HG03558 (cell line): ENCODE measurements at regions not wholly inside any gene's neighbourhood (a gene's known extent, or its start where the extent isn't known, plus 50 kb on each side); places are given as distances from the start of the nearest gene placed in this dataset.

Source experiments
- ATAC-seq: cut with Tn5 transposase; IDR thresholded peaks from one replicate; pipeline ENCODE4 v1.9.1; 2021; ENCODE audit warnings: moderate number of reproducible peaks; ENCODE audit not compliant: unreplicated experiment; ENCODE audit errors: extremely low read depth

DNA sequence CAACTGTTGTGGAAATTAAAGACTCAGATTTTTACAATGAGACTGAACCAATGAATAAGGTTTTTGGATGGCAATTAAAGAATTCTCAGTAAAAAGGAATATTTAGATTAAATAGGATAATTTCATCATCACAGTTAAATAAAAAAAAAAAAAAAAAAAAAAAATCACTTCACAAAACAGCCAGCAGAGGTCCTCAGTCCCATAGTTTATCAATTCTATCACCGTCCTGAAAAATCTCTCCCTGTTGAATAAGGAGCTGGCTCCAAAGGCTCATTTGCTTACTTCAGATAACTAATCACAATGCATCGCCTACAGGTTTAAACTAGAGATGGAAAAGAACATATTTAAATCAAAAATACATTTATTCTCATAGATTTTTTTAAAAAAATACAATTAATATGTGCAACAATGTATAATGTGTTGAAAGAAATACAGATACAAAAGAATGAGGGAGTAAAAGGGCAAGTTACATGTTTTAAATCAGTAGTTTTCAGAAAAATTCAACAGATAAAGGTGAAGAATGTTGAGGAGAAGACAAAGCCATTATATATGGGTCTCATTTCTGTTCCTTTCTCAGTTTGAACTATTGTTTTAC, 175.8 kb upstream of the CHD1 start:
- ATAC-seq: no peak

DNA sequence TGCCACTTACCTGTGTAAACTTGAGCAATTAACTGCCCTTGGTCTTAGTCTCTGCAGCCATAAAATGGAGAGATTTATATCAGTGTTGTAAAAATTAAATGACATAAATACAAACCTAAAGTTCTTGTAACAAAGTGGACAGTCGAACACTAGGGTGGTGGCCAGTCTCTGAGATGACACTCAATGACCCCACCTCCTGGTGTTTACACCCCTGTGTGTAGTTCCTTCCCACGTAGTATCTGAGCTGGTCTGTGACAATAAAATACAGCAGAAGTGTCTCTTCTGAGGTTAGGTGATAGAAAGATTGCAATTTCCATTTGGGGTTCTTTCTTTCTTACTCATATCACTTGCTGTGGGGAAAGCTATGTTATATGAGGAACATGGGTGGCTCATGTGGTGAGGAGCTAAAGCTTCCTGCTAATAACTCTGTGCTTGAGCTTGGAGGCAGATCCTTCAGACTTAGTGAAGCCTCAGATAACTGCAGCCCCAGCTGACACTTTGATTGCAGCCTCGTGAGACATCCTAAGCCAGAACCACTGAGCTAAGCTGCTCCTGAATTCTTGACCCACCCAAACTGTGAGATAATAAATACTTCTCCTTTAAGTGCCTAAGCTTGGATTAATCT, 173.4 kb upstream of the CHD1 start:
- no peak for ATAC-seq

DNA sequence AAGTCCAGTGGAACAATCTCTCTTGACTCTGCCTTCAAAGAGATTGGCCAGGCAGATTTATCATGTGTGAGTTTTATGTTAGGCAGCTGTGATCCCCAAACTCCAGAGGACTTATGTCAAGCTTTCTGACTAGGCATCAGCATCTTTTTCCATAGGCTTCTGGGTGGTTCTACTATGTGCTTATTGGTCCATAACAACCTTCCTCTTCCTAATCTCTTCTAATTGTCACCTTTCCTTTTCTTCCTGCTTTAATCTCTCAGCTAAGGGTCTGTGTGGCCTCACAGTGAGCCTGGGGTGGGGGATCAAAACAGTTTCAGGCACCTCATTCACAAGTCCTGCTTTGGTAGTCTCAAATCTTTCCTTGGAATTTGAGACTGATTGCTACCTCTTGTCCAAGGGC, 170.9 kb upstream of the CHD1 start:
- ATAC-seq: no peak

DNA sequence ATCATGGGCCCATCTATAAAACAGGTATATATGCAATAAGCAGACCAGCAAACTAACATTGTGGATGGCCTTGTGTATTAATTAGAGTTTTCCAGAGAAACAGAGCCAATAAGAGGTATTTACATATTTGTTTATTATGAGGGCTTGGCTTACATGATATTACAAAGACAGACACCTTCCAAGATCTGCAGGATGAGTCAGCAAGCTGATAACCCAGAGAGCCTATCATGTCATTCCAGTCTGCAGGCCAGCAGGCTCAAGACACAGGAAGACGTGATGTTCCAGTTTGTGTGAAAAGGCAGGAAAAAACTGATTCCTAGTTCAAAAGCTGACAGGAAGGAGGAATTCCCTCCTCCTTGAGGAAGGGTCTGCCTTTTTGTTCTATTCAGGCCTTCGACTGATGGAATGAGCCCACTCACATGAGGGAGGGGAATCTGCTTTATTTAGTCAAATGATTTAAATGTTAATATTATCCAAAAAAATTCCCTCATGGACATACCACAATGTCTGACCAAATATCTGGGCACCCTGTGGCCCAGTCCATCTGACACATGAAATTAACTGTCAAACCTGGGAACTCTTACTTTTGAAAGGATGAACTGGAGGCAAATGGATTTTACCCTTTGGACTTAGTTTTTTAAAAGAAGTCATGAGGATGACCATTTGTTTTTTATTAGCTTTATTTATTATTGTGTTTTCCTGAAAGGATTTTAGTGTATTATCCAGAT, 161.2 kb upstream of the CHD1 start:
- ATAC-seq: no peak

DNA sequence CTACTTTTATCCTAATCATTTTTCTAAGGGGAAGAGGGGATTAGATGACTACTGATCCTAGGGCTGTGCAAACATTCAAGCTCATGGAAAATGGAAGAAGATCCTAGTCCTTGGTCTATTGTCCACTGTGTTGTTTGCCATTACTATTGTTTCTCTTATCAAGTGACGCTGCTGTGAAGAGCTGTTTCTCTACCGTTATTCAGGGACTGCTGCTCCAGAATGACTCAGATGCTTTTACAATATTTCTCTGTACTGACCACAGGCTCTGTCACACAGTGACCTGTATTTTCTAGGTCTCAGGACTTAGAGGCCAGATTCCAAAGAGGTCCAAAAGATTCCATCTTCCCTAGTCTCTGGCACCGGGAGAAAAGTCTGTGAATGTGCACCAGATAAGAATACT, 159.5 kb upstream of the CHD1 start:
- no peak for ATAC-seq

DNA sequence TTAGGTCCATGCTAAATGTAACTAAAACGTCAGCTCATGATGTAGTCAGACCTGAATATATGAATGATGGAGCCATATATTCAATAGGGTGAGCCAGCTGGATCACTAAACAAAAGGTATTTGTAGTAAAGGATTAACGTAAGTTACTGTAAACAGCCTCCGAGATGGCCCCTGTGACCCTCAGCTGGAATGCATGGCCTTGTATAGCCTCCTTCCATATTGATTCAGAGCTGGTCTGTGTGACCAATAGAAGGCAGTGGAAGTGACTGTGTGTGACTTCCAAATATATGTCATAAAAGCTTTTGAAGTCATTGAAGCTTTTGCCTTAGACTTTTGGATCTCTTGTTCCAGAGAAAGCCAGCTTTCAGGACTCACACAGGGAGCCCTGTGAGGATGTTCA, 154.4 kb upstream of the CHD1 start:
- no peak for ATAC-seq

DNA sequence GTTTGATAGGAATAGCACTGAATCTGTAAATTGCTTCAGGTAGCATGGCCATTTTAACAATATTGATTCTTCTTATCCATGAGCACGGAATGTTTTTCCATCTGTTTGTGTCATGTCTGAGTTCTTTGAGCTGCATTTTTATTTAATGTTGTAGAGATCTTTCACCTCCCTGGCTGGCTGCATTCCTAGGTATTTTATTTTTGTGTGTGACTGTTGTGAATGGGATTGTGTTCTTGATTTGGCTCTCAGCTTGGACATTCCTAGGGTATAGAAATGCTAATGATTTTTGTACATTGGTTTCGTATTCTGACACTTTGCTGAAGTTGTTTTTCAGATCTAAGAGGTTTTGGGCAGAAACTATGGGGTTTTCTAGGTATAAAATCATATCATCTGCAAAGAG, 152.9 kb upstream of the CHD1 start:
- ATAC-seq: no peak

DNA sequence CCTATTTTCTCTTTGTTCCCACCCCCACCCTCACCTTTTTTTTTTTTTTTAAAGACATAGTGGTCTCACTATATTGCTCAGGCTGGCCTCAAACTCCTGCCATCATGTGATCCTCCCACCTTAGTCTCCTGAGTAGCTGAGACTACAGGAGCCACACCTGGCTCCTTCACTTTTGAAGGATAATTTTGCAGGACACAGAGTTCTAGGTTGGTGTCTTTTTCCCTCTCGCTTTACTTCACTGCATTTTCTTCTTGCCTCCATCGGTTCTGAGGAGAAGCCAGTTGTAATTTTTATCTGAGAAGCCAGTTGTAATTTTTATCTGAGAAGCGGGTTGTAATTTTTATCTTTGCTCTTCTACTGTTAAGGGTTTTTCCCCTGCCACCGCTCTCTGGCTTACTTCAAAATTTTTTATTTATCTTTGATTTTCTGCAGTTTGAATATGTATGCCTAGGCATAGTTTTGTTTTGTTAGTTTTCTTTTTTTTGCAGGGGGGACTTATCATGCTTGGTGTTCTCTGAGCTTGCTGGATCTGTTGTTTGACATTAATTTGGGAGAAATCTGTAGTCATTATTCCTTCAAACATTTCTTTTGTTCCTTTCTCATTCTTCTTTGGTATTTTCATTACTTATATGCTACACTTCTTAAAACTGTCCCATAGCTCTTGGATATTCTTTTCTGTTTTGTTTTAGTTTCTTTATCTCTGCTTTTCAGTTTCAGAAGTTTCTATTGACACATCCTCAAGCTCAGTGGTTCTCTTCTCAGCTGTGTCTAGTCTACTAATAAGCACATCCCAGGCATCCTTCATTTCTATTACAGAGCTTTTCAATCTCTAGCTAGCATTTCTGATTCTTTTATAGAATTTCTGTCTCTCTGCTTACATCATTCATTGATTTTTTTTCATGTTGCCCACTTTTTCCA, 148.2 kb upstream of the CHD1 start:
- peak; percentile 86 for ATAC-seq

DNA sequence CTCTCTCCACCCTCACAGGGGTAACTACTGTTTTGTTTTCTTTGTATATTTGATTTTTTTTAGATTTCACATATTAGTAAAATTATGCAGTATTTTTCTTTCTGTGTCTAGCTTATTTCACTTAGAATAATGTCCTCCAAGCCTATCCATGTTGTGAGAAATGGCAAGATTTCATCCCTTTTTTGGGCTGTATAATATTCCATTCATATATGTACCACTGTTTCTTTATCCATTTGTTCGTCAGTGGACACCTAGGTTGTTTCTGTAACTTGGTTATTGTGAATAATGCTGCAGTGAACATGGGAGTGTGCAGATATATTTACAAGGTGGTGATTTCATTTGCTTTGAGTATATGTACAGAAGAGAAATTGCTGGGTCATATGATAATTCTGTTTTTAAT, 144.0 kb upstream of the CHD1 start:
- ATAC-seq: no peak

DNA sequence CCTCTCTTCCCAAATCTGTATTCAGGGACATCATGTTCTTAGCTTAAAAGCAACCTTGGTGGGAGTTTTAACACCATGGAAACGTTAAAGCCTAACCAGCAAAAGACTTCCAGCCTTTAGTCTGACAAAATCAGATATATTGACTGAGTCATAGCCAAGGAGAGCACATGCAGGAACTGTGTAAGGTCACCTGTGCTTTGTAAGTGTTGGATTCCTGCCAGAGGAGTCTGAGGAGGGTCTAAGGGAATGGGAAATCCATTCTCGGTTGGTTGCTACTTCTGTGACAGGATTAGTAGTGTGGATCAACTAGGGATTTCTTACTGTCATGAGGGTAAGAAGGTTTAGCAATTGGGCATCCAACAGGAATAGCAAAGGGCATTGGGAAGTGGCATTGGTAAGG, 142.0 kb upstream of the CHD1 start:
- ATAC-seq: no peak

DNA sequence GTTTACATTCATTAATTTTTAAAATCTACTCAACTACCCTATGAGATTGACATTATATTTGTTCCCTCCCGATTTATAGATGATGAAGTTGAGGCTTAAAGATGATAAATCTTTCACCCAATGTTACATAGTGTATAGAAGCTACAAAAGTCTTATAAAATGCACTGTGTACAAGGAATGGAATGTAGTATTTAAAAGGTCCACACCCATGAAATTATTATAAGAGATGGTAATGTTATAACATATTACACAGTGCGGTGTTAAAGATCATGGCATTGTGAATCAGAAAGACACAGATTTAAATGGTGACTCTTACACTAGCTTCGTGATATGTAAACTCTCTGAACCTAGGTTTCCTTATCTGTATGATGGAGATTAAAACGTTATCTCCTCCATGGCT, 141.6 kb upstream of the CHD1 start:
- no peak for ATAC-seq

DNA sequence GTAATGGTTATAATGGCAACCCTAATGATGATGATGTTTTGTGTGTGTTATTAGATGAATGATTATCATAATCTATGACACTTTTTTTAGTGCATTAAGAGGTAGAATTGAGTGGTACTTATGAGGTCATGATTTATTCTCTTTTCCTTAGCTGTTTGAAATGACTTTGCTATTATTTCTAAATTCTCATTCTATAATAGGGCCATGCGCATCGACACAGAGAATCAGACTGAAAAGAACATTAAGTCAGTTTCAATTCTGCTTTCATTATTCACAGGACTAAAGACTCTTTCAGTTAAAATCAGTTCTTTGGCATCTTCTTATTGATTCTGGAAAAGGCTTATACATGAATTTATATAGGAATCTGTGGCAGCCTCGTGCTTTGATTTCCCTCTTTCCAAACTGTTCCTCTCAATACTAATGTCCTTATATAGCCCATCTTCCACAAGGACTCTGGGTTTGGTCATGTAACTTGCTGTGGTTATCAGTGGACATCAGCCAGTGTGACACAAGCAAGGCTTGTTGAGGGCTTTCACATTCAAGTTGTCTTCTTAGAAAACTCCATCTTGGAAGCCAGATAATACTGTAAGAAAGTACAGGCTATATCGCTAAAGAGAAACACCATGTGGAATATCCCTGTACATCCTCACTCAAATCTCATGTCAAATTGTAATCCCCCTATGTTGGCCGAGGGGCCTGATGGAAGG, 140.3 kb upstream of the CHD1 start:
- no peak for ATAC-seq

DNA sequence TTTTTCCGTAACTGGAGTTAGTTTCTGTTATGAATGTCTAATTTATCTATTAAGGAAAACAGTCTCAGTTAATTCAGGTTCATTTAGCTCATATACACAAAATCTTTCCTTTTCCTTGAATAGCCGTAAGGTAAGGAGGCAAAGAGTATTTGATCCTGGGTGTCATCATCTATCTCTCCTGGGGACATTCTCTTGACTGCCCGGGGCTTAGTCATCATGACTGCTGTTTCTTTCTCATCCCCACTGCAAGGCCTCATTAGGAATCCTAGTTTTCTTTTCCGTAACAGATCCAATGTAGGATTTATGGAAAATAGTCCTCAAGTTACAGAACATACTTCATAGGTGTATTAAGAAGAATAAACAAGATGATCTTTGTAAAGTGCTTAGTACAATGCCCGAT, 134.9 kb upstream of the CHD1 start:
- ATAC-seq: no peak

DNA sequence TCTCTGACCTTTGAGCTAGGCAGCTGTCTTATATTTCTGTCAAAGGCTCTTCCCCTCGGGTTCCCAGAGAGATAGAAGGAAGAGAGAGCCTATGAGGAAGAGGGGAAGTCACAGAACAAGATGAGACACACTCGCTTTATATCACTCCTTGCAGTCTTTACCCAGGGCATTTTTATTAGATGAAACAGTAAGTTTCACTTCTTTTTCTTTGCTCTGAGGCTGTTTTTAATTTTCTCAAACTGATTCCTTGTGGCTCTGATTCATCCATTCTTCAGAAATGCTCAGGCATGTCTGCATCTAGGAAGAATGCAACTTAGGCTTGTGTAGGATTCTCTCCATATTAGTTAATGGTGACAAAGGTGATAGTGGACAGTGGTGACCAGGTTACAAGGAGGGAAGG, 132.9 kb upstream of the CHD1 start:
- ATAC-seq: no peak

DNA sequence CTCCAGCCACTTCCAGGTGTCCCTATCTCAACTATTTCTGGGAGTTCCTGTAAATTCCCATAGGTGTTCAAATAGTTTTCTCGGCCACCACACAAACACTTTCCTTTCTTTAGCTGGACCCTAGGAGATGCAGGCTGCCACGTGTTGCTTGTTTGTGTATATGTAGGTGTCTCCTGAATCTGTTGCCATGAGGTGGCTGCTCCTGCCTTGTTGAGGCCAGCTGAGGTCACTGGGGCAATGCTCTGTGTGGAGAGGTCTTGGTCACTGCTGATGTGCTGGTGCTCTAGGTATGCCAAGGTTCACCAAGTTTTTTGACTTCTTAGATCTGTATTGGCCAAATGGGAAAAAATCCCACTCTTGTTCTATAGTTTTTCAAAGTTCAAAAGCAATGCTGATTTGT, 132.5 kb upstream of the CHD1 start:
- no peak for ATAC-seq

DNA sequence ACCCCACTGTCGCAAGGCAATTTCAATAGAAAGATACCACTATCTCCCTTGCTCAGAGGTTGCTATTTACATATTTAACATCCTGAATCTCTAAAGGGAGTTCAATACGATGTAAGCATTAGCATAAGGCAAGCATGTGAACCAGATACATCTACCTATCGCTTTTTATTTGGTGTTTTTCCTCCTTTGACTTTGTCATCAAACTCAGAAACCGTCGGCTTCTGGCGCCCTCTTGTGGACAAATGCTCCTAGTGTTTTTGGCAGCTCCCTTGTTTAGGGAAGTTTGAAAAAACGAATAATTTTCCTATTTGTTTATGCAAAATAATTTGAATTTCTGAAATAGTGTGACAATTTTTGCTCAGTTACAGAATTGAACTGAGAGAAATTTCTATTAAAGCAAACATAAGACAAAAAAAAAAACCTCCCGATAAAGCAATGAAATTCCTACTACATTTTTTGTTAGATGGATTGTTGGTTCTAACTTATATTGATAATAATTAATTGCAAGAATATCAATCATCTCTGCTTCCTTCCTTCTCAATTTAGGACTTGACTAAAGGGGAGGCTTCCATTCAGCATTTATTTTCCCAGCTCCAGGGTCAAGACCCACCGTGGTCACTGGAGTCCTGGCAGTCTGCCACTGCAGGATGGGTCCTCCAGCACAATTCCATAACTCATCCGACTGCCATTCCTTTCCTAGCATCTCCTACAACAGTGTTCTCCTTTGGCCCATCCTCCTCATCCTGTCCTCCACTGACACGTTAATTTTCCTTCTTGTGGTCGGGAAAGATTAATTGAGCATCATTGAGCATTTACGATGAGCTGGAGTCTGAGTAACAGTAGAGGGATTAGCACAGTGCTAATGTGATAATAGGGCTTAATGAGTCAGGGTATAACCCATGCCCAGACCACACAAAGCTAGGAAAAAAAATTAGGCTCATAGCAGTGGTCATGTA, 131.8 kb upstream of the CHD1 start:
- no peak for ATAC-seq

DNA sequence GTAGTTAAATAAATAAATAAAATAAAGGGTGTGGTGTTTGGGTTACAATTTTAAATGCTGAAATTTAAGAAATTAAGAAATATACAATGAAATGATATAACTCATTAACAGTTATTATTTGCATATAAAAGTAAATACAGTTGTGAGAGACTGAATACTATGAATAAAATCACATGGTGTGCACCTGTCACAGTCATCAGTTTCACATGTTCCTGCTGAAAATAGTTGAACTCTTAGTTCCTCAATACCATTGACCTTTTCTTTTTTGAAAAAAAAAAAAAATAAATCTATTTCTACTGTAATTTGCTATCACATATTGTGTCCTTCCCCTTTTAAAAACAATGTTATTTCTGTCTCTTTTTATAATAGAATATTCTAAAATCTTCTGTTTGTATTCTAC, 130.9 kb upstream of the CHD1 start:
- peak; percentile 54 for ATAC-seq

DNA sequence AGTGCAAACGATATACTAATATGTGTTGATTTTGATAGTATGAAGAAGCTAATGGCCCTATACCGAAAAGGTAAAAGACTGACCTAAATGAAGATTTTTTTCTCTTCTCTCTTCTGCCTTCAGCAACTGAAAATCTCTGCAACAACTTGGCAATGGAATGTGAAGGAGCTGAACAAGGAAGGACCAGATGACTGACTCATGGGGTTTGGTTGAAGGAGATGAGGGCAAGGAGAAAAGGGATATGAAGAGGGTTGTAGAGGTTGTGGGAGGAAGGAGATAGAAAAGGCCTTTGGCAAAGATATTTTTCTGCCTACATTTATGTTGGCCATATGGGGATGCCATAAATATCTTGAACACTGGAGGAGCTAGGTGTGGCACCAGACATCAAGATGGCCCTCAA, 129.7 kb upstream of the CHD1 start:
- no peak for ATAC-seq

DNA sequence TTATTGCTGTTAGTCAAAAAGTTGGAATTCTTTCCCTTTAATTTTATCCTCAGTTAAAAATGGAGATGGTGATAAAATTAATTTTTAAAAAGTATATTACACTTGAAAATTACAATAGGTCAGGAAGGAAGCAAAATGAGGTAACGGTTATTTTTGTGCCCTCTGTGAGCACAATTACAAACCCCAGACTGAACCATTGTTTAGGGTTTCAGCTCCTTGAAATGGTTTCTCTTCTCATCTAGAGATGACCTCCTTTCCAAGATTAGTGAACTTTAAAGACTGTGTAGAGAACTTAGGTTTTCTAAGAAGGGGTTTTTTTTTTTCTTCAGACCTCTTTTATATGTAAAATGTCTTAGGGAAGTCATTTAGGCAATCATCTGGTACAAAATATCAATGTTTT, 126.2 kb upstream of the CHD1 start:
- no peak for ATAC-seq
